GM19035 (cell line): ENCODE measurements at regions not wholly inside any gene's neighbourhood (a gene's known extent, or its start where the extent isn't known, plus 50 kb on each side); places are given as distances from the start of the nearest gene placed in this dataset.

Experiments used
- ATAC-seq: cut with Tn5 transposase; IDR thresholded peaks from one replicate; pipeline ENCODE4 v1.9.1; 2021; ENCODE audit not compliant: unreplicated experiment

DNA sequence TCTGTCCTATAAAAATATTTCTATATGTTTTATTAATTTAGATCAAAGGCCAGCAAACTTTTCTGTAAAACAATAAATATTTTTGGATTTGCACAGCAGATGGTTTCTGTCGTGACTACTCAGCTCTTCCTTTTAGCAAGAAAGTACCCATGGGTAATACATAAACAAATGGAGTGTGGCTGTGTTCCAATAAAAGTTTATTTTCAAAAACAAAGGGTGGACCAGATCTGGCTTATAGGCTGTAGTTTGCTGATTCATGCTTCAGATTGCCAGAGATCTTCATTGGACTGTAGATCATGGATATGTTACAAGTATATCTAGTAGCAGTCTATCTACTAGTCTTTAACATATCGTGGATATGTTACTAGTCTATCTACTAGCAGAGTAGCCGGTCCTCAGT lies 590.5 kb downstream of the CSNK1G3 start:
- no peak for ATAC-seq

DNA sequence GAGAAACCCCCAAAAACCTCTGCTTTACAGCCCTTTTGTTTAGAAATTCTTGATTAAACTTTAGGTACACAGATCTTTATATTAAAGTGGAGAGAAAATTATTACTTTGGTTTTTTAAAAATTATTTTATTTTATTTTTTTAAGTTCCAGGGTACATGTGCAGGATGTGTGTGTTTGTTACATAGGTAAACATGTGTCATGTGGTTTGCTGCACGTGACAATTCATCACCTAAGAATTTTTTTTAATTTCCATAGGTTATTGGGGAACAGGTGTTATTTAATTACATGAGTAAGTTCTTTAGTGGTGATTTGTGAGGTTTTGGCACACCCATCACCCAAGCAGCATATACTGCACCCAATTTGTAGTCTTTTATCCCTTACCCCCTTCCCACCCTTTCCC lies 581.7 kb downstream of the CSNK1G3 start:
- no peak for ATAC-seq

DNA sequence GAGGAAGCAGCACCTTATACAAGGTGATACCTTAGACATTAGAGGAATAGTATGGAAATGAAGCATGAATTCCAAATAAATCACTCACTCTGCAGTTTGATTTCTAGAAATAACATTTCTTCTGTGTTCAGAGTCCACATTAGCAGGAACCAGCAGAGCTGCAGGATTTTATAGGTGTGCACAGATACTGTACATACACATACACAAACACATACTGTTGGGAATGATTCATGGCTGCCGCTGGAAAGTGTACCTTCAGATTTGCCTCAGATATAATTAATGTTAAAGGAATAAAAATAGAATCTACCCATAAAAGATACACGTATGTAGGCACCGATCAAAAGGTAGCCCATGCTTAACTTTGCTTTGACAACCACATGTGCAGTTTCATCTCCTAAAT lies 578.1 kb downstream of the CSNK1G3 start:
- no peak for ATAC-seq

DNA sequence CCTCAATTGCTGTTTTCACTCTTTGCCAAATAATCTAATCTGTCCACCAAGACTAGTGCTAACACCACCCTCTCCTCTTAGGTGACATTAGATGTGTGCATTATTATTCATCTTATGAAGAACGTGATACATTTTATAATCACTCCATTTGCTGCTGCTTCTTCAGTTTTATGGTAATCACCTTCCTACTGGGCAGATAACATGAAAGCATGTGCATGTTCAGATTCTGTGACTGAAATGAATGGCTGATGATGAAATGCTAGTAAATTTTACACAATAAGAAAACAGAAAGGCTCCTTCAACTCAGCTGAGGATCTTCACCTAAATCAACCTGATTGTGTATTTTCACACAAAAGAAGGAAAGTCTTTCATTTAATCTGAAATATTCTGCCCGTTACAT lies 577.6 kb downstream of the CSNK1G3 start:
- no peak for ATAC-seq

DNA sequence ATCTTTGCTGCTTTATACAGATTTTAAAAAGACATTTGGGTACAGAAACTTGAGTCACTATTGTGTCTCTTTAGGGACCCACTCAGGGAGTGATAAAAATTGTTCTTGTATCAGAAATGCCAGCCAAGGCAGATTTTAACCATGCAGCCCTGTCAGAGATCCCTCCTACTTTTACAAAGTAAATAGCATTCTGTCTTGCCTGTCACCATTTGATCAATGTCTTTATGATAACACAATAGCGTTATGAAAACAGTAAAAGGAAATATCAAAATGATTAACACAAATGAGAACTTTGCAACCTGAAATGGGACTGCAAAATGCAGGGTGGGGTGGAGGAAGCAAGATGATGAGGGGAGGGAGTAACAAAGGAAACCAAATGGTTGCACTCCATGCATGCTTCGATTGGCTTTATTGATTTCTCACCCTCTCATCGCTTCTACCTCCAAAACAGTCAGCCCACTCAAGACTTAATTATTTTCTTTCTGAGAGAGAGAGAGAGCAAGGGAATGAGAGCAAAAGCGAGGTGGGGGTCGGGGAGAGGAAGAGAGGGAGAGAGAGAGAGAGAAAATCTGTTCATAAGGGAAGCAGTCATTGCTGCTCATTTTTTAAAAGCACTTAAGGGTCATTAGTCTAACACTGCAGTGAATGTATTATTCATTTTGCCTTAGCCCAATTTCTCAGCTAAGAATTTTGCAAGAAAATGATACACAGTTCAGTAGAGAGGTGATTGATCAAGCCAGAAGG lies 576.5 kb downstream of the CSNK1G3 start:
- ATAC-seq = no peak

DNA sequence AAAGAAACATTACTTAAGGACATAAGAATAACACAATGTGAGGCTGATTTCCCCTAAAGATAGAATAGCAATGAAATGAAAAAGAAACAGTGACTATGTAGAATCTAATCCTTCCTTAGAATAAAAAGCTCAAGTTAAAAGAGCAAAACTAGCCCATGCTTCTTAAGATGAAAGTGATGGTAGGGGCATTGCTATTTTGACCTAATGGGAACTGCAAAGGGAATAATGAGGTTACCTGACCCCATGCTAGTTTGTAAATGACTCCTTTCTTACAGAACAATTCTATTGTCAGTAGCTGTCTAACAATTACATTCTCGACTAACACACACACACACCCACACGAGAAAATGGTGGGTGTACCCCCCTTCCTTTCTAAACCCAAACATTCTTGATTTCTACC lies 575.8 kb downstream of the CSNK1G3 start:
- no peak for ATAC-seq

DNA sequence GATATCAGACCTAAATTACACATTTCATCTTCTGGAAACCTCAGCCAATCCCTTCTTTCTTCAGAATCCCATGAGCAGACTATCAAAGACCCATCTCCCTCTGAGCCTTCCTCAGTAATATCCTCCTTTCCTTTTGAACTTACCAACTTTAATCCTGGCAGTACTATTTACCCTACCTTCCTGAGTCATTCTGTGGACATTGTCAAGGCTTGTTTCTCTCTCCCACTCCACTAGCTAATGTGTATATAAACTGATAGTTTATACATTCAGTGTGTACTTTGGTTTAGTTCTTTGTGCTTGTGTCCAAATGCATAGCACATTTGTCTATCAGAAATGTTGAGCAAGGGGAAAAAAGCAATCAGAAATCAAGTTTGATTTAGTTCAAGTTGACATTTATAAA lies 568.3 kb downstream of the CSNK1G3 start:
- no peak for ATAC-seq

DNA sequence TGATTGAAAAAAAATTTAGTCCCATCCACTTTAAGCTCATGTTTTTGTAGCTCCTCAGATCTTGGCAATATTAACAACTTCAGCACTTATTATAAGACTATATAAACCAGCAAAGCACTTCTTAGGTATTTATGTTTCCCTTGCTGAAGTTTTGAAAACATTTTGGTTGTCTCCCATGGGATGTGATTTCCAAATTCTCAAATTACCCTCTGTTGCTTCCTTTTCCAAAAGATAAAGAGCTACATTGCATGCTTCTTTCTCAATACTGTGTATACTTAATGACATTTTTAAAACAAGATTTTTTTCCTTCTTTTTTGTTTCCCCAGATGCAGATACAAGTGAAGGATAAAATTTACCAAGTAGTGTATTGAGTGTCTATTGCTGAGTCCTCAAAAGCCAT lies 567.1 kb downstream of the CSNK1G3 start:
- no peak for ATAC-seq

DNA sequence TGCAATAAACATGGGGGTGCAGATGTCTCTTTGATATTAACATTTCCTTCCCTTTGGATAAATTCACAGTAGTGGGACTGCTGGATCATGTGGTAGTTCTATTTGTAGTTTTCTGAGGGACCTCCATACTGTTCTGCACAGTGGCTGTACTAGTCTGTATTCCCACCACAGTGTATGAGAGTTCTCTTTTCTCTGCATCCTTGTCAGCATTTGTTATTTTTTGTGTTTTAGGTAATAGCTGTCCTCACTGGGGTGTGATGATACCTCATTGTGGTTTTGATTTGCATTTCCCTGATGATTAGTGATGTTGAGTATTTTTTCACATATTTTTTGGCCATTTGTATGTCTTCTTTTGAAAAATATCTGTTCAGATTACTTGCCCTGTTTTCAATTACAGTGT lies 562.5 kb downstream of the CSNK1G3 start:
- no peak for ATAC-seq

DNA sequence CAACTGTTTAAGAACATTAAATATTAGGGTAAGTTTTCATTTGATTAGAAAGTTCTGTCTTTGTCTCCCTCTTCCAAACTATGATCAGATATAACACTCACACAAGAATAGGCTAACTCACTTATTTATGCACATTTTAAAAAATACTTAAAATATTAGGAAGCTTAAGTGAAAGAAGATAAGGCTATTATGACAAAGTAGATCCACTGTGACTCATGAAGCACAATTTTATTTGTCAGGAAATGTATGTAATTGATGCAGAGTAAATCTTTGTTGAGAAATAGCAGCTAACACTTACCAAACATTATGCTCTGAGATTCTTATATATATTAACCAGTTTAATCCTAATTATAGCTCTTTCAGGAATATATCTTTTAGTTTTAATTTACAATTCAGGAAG lies 560.6 kb downstream of the CSNK1G3 start:
- ATAC-seq = no peak

DNA sequence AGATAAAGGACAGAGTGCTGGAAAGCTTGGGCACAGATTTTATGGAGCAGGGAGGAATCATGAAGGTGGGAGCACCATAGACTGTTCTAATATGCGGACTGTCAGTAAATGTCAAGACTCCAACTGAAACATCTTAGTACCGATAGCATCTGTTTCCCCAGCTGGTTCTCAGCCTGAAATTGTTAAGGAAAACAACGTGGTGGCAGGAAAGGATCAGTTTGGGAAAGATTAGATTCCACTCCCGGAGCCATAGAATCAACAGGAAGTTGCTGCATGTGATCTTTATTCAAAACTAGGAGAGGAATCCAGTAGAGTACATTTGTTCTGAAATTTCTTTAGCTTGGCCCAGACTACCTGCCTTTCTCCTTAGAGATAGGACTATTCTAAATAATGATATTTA lies 559.1 kb downstream of the CSNK1G3 start:
- ATAC-seq = no peak

DNA sequence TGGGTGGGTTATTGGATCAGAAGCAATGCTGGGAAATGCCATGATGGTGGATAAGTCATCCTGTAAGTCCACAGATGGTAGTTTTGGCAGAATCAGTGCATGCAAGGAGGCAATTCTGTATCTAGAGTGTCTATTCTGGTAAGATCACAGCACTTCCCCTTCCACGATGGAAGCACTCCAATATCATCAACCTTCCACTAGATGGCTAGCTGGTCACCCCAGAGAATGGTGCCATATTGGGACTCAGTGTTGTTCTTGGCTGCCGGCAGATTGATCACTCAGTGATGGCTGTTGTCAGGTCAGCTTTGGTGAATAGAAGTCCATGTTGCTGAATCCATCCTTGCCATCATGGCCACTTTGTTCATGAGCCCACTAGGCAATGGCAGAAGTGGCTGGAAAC lies 553.5 kb downstream of the CSNK1G3 start:
- ATAC-seq = no peak

DNA sequence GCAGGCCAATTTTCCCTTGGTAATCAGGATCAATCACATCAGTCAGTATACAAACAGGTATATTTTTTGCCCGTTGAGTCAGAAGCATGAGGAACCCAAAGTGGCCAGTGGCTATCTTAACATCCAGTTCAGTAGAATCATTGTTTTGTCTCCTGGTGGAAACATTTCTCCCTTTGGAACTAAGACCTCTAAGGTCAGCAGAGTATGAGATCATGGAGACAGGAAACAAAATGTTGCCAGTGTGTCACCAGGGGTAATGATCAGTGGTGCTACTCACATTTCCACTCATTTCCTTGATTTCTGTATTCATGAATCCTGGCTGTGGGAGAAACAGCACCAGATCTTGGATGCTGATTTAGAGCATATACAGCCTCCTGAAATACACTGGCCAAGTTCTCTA lies 553.0 kb downstream of the CSNK1G3 start:
- no peak for ATAC-seq

DNA sequence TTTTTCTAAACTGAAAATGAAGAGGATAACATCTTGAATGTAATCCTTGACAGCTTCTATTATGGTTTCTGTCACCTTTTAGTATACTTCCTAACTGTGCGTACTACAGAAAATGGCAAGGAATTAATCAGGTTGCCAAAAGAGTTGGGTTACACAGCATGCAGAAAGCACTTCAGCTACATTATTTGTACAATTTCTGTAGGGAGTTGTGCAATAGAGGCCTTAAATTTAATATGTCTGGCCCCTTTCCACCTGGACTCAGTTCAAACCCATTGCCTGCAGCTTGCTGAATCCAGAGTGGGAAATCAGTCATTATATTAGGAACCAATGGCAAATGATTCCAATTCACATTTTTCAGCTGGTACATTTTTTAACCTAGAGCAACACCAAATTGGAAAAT lies 549.7 kb downstream of the CSNK1G3 start:
- no peak for ATAC-seq

DNA sequence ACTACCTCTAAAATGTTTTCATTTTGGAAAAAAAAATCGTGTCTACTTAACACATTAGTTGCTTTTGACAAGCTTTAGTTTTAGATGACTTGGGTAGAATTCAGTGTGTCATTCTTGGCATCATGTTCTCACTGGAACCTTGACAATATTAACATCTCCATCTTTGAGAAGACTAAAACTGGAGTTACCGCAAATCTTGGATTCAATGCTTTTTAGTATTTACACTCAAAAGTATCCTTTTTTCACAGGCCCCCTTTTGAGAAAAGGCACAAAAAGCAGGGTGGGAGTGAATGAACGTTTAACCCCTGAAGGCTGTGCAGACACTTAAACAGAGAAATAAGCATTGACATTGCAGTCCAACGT lies 549.1 kb downstream of the CSNK1G3 start:
- ATAC-seq = no peak

DNA sequence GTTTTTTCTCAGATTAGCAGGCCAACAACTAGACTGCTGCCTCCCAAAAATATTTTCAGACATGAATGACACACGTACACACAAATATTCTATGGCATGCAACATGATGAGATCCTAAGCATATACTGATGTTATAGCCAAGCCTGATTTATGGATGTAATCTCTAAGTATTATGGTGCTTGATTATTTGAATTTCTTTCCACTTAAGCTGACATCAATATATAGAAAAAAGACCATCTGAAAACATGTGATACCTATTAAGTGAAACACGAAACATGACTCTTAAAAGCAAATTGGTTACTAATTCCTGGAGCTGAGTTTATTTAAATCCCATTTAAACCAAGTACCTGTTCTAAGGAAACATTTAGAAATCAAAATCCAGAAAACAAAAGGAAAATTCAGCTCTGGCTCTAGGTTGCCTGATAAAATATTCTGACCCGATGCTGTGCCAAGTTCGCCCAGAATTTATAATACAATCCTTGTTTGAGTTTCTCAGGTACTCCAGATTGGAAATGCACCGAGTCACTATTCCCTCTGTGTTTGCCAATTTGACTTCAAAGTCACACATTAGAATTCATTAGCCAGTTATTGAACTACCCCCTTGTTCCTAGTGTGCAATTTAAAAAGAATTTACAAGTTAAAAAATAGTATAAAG lies 548.6 kb downstream of the CSNK1G3 start:
- no peak for ATAC-seq

DNA sequence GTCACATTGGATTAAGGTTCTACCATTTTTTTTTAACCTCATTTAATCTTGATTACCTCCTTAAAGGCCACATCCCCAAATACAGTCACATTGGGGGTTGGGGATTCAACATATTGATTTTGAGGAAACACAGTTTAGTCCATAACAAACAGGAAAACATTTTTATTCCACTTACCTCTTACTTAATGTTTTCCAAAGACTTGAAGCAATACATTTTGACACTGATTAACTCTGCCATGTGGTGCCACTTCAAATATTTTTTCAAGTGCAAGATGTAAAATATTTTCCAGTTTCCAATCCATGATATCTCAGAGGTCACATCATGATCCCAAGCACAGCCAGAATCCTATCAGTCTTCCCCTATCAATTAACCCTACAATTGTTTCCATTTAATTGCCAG lies 548.0 kb downstream of the CSNK1G3 start:
- no peak for ATAC-seq

DNA sequence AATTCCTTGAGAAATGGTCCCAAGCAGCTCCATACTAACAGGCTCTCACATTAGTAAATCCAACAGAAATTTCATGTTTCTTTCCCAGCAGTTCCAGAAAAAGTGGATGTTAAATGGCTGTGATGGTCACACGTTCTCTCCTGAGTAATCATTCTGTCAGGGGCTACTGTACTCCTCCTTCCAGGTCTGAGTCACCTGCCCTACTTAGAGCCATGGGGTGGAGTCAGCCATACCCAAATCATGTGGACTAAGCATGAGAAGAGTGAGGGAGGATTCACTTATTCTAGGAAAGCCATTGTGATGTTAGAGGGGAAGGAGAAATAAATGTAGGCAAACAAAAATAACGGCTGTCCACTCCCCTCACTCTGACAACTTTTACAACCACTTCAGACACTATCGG lies 547.2 kb downstream of the CSNK1G3 start:
- ATAC-seq = no peak

DNA sequence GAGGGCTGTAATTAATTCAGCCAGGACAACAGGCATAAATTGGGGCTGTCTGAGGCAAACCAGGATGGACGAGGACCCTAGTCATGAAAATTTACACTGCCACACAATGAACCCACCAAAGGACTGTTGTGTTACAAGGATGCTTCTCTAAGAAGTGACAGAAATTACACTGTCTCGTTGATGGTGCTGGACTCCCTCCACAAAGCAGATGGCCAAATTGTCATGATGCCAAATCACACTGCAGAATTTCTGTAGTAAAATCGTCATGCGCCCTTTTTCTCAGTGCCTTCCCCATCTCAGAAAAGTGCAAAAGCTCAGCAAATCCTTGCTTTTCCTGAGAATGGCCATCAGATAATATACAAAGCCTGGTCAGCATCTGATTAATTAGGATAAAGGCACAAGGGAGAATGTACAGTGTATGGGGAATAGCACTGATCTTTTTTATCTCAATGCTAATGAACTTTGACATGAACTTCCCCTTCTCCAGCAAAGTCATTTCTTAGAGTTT lies 545.8 kb downstream of the CSNK1G3 start:
- no peak for ATAC-seq

DNA sequence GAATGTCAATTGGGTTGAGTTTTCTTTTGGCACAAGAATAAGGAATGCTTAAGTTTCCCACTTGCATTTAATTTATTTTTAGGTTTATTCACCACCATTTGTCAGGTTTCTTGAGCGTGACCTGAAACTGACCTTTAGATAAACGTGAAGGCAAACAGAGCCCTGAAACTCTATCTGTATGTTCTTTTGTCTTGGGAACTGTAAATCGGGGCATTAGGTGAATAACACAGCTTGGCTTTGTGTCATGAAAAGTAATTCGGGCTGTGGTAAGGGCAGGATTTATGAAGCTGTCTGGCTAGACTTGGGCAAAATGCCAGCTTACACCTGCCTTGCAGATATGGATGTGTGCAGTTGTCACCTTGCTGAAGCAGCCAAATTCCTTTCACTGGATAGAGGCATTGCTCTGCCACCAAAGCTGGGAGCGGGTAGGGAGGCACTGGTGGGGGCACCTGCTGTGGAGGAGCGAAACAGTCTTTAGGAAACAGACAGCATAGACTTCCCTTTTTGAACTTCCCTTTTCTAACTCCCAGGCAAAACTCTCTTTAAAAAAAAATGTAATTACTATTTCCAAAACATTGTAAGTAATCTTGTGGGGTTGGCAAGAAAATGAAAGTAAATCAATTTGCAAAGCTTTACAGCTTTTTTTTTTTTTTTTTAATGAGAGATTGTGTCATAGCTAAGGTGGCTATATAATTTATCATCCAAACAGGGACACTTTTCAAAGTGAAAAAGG lies 545.2 kb downstream of the CSNK1G3 start:
- ATAC-seq = peak; percentile 51

DNA sequence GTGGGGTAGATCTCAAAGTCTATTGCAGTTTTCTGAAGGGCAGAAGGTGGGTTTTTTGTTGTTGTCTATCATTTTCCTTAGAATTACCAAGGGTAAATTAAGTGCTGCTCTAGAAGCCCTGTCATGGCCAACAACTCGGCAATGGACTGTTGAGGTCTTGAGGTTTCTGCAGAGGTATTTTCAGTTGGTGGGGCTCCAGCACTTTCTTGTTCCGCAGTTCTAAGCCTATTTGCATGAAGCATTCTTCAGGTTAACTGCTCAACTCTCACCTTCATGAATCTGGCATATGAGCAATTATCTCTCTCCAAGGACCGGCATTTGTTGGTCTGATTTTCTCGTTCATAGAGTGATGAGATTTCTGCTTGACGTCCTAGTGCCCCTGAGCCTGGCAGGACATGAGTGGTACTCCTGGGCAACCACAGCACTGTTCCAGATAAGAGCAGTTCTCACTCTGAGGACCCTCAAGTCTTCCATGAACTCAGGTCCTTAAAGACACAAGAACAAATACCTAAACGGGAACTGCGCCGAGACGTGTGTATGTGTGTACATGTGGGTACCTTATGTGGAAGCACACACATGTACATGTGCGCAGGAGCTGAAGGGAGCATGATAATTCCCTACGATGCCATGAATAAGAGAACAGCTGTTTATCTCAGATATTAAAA lies 544.5 kb downstream of the CSNK1G3 start:
- peak; percentile 76 for ATAC-seq

DNA sequence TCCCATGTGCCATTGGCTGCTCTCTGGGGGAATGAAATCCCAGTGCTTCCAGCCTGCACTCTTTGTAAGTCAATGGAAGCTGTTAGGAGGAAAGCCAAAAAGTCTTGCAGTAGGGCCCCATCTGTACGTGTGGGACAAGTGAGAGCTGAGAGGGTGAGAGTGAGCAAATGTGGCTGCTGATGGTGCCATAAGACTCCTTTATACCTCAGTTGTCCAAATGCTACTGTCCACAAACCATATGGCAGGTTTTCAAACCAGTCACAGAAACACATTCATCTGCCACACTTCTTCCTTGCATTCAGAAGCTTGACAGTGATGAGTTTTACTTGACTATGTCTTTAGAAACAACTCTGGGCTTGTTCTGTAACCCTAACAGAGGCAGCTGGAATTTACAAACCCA lies 543.8 kb downstream of the CSNK1G3 start:
- no peak for ATAC-seq
